Epithelial cell of esophagus (primary cell): ENCODE measurements at regions not wholly inside any gene's neighbourhood (a gene's known extent, or its start where the extent isn't known, plus 50 kb on each side); places are given as distances from the start of the nearest gene placed in this dataset.

ENCODE experiments used
- DNase-seq: peaks from one replicate; pipeline ENCODE4 v3.0.0; 2010; ENCODE audit warnings: low read depth
- H3K4me3 ChIP-seq: 2 replicates; pipeline ENCODE4 v1.5.1; 2011; ENCODE audit warnings: mild to moderate bottlenecking, low read length, control low read depth
- TF ChIP-seq, protein P1 (sequence below): IDR thresholded peaks from 2 replicates; pipeline ENCODE4 v1.5.1; 2011; ENCODE audit warnings: low read depth, mild to moderate bottlenecking, low read length, control low read depth, inconsistent platforms; ENCODE audit not compliant: insufficient read depth; ENCODE audit errors: missing control alignments

DNA sequence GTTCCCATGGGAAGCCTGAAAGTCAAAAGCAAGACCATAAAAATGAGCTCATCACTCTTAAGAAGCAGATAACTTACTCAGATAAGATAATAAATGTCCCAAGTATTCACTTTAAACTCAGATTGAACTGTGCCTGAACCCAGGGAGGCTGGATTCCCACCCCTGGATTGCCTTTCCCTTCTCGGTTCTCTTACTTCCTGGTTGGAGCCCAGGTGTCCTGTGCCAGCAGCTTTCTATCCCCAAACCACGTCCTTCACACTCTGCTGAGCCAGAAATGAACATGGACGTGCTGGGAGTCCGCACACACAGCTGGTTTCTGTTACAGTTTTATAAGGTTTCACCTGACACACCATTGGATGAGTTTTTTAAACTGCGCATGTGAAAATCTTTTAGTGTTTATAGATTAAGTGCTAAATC lies 636.2 kb upstream of the IGFBP3 start:
- no peak for DNase-seq
- no peak overlapping the region for H3K4me3 ChIP-seq
- TF ChIP-seq, protein P1, sequence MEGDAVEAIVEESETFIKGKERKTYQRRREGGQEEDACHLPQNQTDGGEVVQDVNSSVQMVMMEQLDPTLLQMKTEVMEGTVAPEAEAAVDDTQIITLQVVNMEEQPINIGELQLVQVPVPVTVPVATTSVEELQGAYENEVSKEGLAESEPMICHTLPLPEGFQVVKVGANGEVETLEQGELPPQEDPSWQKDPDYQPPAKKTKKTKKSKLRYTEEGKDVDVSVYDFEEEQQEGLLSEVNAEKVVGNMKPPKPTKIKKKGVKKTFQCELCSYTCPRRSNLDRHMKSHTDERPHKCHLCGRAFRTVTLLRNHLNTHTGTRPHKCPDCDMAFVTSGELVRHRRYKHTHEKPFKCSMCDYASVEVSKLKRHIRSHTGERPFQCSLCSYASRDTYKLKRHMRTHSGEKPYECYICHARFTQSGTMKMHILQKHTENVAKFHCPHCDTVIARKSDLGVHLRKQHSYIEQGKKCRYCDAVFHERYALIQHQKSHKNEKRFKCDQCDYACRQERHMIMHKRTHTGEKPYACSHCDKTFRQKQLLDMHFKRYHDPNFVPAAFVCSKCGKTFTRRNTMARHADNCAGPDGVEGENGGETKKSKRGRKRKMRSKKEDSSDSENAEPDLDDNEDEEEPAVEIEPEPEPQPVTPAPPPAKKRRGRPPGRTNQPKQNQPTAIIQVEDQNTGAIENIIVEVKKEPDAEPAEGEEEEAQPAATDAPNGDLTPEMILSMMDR, result no peak

DNA sequence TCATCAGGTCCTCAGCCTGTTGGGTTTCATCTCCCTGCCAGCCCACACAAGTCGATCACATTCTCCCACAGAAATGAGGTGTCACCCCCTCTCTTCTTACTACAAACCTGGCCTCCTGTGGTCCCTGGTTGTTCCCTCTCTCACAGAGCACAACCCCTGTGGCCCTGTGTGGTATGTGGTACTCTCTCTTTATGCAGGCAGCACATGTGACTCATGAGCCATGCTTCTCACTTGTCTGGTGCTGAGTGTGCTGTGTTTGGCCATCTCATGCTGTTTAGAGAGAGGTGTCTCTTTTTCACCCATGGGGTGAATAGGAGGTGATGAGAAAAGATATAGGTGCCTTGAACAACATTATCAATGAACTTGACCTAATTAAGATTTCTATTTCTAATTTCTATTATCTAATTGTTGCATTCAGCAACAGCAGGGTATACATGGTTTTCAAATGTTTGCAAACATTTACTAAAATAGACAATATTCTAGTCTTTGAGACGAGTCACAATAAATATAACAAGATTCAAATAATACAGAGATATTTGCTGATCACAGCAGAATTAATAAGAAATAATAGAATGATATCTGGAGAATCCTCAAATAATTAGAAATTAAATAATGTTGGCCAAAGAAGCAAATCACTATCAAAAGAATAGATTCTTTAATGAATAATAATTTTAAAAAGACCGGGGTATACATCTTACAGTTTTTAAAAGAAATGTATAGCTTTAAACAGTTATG lies 633.8 kb upstream of the IGFBP3 start:
- peak; percentile 70 for DNase-seq
- H3K4me3 ChIP-seq, result no peak overlapping the region
- TF ChIP-seq, protein P1, result no peak

DNA sequence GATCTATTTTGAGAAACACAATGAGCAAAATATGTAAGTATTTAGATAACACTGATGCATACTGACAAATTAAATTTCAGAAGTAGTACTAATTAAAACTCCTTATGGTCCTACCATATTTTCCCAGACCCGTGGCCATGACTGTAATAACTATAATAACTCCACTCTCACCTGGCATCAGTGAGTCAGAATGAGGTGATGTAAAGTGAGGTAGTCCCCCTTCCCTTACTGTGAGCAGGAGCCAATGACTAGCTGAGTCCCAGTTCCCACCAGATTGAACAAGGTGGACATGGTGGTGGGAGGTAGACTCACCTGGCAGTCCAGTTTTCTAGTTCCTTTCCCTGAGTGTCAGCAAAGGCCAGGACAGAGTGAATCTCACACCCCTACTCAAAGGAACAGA lies 630.5 kb upstream of the IGFBP3 start:
- DNase-seq, result peak; percentile 45
- TF ChIP-seq, protein P1, result no peak
- no peak overlapping the region for H3K4me3 ChIP-seq

DNA sequence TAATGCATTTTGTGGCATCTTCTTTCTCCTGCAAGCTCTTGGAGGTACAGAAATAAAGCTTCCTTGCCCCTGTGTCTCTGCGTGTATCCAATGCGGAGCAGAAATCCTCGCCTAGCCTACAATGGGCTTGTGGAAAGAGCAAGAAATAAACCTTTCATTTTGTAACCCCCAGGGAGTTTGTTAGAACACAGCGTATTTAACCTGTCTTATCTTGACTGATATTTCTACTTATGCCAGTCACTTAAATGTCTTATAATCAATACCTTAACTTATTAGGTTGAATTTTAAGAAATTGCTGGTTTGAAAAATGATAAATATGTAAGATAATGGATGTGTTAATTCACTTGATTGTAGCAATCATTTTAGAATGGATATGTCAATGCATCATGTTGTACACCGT lies 629.8 kb upstream of the IGFBP3 start:
- DNase-seq, result no peak
- H3K4me3 ChIP-seq, result no peak overlapping the region
- TF ChIP-seq, protein P1, result no peak

DNA sequence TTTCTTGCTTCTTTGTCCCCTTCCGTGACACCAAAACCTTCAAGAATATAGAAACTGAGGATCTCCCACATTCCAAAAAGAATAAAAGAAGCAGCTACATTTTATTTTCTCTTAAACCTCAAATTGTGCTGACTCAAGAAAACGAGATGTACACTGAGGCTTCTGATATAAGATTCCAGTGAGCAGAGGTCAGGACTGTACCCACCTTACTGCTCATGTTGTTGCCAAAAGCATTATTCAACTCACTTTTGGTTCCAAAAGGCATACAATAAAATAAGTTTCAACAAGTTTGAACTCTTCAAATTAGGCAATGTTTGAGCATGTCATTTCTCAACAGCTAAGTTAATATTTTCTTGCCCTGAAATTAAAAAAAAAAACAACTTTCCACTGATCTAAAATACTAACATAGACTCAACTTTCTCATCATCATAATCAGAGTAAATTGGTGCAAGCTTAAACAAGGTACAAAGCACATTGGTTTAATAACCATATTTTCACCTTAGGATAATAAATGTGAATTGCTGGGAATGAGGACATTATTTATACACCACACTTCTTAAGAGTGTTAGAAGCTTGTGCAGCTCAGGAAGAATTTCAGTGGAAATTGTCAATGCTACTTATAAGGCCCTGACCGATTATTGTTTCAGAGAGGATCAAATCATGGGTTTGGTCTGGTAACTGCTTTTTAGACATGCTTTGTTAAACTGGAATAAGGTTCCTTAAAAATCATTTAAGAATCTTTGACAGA lies 629.0 kb upstream of the IGFBP3 start:
- TF ChIP-seq, protein P1, result no peak
- H3K4me3 ChIP-seq, result no peak overlapping the region
- peak; percentile 79 for DNase-seq

DNA sequence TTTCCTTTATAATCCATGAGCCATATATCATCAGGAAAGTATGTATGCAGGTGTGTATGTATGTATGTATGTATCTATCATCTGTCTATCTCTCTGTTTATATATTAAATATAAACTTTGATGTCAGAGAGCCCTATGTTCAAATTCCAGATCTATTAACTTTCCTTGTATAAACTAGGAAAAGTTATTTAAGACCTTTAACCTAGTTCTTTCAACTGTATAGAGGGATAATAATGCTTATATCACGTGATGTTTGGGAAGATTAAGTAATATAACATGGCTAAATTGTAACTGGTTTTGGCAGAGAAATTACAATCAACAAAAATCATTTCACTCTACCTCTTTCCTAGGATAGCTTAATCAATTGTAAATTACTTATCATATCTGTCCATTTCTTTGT lies 628.3 kb upstream of the IGFBP3 start:
- no peak for DNase-seq
- H3K4me3 ChIP-seq, result no peak overlapping the region
- TF ChIP-seq, protein P1, result no peak

DNA sequence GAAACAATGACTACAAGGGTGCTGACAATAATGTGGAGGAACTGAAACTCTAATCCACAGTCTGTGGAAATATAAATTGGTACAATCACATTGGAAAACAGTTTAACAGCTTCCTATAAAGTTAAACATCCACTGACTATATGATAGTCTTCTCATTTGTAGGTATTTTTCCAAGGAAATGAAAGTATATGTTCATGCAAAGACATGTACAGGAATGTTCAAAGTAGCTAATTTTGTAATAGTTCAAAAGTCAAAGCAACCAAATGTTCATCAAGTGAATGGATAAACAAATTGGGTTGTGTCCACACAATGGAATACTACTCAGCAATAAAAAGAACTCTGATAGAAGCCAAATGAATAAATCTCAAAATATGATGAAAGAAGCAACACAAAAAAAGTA lies 626.0 kb upstream of the IGFBP3 start:
- H3K4me3 ChIP-seq, result no peak overlapping the region
- DNase-seq, result peak; percentile 27
- TF ChIP-seq, protein P1, result no peak
